ENCODE measurements at regions not wholly inside any gene's neighbourhood (a gene's known extent, or its start where the extent isn't known, plus 50 kb on each side); places are given as distances from the start of the nearest gene placed in this dataset.

DNA sequence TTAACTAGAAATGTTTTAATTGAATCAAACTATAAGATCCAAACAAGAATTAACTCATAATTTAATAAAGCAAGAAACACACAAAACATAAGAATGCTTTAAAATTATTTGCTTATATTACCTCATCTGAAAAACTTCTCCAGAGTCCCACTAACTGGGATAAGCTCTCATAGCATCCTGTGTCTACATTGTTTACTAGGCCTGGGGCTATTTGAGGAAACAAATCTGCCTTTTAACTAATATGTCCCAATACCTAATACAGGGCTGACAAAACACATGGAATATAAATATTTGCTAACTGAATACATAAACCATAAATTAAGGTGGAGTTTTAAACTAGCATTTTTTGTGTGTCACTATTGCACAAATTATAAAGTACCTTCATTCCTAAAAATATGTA, 1399.8 kb upstream of the SLC10A2 start:
- TF ChIP-seq, protein P1, sequence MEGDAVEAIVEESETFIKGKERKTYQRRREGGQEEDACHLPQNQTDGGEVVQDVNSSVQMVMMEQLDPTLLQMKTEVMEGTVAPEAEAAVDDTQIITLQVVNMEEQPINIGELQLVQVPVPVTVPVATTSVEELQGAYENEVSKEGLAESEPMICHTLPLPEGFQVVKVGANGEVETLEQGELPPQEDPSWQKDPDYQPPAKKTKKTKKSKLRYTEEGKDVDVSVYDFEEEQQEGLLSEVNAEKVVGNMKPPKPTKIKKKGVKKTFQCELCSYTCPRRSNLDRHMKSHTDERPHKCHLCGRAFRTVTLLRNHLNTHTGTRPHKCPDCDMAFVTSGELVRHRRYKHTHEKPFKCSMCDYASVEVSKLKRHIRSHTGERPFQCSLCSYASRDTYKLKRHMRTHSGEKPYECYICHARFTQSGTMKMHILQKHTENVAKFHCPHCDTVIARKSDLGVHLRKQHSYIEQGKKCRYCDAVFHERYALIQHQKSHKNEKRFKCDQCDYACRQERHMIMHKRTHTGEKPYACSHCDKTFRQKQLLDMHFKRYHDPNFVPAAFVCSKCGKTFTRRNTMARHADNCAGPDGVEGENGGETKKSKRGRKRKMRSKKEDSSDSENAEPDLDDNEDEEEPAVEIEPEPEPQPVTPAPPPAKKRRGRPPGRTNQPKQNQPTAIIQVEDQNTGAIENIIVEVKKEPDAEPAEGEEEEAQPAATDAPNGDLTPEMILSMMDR (conservative IDR thresholded peaks at IDR 0.05 in 1 of 2, IDR thresholded peaks at IDR 0.05 in 1 of 2; ENCODE audit: extremely low read depth in 1 of 2, insufficient read depth in 1 of 2, low read depth in 1 of 2, low read length in 2 of 2) = no peak
- no peak for TF ChIP-seq EZH2 (IDR thresholded peaks at IDR 0.05; ENCODE audit: borderline replicate concordance, low read length)

All from mammary epithelial cell (primary cell).